ENCODE measurements at regions not wholly inside any gene's neighbourhood (a gene's known extent, or its start where the extent isn't known, plus 50 kb on each side); places are given as distances from the start of the nearest gene placed in this dataset.

DNA sequence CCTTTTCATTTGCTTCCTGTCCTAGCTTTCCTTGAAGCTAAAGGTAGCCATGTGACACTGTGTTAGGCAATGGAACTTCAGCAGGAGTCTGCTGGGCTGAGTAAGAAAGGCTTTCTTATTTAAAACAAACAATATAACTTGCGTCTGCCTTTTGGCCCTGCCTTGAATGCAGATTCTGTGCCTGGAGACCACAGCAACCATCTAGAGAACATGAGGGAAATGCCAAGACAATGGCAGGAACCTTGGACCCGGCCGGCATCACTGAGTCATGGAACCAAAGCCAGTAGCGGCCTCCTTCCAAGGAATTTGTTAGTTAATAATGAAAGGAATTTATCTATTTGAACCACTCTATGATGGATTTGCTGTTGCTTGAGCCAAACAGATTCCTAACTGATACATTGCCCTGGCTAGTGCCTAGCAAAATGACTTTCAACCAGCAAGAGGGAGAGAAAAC lies 207.5 kb upstream of the EPHA4 start:
- H3K4me1 ChIP-seq (replicated peaks), result no peaks in the 10 kb centered on the region
- H3K4me3 ChIP-seq, result no peak overlapping the region
- intact Hi-C loops (cut with DNase I), result no loop called here
- no peak overlapping the region for H3K27ac ChIP-seq
- H3K27me3 ChIP-seq (replicated peaks; ENCODE audit: insufficient read depth), result no peaks in the 10 kb centered on the region
- H3K9me3 ChIP-seq, result no peaks in the 10 kb centered on the region
- 83% methylated on average over 4 of the region's 4 CpGs for WGBS
- no peak for DNase-seq (ENCODE audit: low spot score)
- H3K36me3 ChIP-seq, result no peaks in the 10 kb centered on the region
- TF ChIP-seq POLR2A (IDR thresholded peaks at IDR 0.05), result no peak
- TF ChIP-seq, protein P1, sequence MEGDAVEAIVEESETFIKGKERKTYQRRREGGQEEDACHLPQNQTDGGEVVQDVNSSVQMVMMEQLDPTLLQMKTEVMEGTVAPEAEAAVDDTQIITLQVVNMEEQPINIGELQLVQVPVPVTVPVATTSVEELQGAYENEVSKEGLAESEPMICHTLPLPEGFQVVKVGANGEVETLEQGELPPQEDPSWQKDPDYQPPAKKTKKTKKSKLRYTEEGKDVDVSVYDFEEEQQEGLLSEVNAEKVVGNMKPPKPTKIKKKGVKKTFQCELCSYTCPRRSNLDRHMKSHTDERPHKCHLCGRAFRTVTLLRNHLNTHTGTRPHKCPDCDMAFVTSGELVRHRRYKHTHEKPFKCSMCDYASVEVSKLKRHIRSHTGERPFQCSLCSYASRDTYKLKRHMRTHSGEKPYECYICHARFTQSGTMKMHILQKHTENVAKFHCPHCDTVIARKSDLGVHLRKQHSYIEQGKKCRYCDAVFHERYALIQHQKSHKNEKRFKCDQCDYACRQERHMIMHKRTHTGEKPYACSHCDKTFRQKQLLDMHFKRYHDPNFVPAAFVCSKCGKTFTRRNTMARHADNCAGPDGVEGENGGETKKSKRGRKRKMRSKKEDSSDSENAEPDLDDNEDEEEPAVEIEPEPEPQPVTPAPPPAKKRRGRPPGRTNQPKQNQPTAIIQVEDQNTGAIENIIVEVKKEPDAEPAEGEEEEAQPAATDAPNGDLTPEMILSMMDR (IDR thresholded peaks at IDR 0.05), result no peak
- TF ChIP-seq POLR2AphosphoS5 (IDR thresholded peaks at IDR 0.05), result no peak

DNA sequence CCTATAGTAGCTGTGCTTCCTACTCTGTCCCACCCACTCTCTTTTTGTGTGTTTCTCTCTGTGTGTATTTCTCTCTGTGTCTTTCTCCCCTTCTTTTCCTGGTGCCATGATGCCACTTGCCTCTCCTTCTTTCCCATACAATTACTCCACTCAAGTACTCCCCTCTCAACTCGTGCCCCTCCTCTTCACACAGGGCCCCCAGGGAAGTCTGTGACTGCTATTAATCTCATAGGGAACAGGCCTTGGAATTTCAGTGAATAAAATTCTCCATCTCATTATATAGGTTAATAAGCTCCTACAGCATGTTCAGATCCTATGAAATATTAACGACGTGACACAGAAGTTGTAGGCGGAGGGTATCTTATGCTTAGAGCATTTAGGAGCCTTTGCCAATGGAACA lies 205.9 kb upstream of the EPHA4 start:
- Histone ChIP-seq H3K27me3 (replicated peaks; ENCODE audit: insufficient read depth) (no peaks in the 10 kb centered on the region), H3K36me3 (no peaks in the 10 kb centered on the region), H3K9me3 (no peaks in the 10 kb centered on the region), H3K27ac (no peak overlapping the region), H3K4me3 (no peak overlapping the region), H3K4me1 (replicated peaks) (no peaks in the 10 kb centered on the region)
- TF ChIP-seq POLR2A (IDR thresholded peaks at IDR 0.05) (no peak), POLR2AphosphoS5 (IDR thresholded peaks at IDR 0.05) (no peak)
- TF ChIP-seq, protein P1 (IDR thresholded peaks at IDR 0.05), result no peak
- whole genome bisulfite sequencing, result 76% methylated on average over 4 of the region's 4 CpGs
- DNase-seq (ENCODE audit: low spot score), result no peak
- intact Hi-C loops (cut with DNase I), result no loop called here

DNA sequence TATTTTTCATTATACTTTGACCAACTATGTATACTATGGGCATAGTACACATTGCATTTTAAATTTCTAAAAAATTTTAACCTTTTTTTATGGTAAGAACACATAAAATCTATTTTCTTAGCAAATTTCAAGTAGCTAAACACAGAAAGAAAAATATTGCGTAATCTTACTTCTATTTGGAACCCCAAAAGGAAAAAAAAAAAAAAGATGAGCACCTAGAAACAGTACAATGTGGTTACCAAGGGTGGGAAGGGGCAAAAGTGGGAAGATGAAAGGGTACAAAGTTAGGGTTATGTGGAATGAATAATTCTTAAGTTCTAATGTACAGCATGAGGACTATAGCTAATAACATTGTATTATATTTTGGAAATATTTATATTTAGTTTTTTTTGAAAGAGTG lies 205.0 kb upstream of the EPHA4 start:
- WGBS, result 98% methylated on average over 1 of the region's 1 CpG
- intact Hi-C loops (cut with DNase I), result no loop called here

DNA sequence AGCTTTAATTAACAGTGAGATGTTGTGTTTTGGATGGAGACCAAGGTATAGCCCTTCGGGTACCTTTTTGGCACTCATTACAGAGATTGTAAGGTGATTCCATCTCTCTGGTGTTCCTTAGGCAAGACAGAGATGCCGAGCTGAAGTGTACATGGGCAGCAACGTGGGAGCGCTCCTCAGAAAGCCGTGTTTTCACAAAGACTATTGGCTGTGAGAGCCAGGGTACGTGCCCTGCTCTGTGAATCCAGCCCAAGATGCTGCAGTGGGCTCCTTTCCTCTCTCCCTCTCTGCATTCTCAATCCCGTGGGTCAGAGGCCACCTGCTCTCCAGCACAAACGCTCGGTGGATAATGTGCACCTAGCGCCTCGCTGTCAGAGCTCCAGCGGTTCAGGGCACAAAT lies 203.0 kb upstream of the EPHA4 start:
- intact Hi-C loops (cut with DNase I), result no loop called here
- Histone ChIP-seq H3K36me3 (no peaks in the 10 kb centered on the region), H3K4me3 (no peak overlapping the region), H3K27ac (no peak overlapping the region), H3K4me1 (replicated peaks) (no peaks in the 10 kb centered on the region), H3K27me3 (replicated peaks; ENCODE audit: insufficient read depth) (no peaks in the 10 kb centered on the region), H3K9me3 (no peaks in the 10 kb centered on the region)
- TF ChIP-seq POLR2AphosphoS5 (IDR thresholded peaks at IDR 0.05) (no peak), POLR2A (IDR thresholded peaks at IDR 0.05) (no peak)
- TF ChIP-seq, protein P1 (IDR thresholded peaks at IDR 0.05), result no peak
- 75% methylated on average over 12 of the region's 12 CpGs for WGBS
- DNase-seq (ENCODE audit: low spot score), result no peak

More for the DNA sequence above, 205.0 kb upstream of the EPHA4 start:
- H3K4me3 ChIP-seq, result no peak overlapping the region
- no peak for TF ChIP-seq POLR2A (IDR thresholded peaks at IDR 0.05)
- TF ChIP-seq POLR2AphosphoS5 (IDR thresholded peaks at IDR 0.05), result no peak
- TF ChIP-seq, protein P1 (IDR thresholded peaks at IDR 0.05), result no peak
- no peaks in the 10 kb centered on the region for H3K27me3 ChIP-seq (replicated peaks; ENCODE audit: insufficient read depth)
- H3K4me1 ChIP-seq (replicated peaks), result no peaks in the 10 kb centered on the region
- no peaks in the 10 kb centered on the region for H3K36me3 ChIP-seq
- no peak for DNase-seq (ENCODE audit: low spot score)
- no peak overlapping the region for H3K27ac ChIP-seq
- H3K9me3 ChIP-seq, result no peaks in the 10 kb centered on the region

DNA sequence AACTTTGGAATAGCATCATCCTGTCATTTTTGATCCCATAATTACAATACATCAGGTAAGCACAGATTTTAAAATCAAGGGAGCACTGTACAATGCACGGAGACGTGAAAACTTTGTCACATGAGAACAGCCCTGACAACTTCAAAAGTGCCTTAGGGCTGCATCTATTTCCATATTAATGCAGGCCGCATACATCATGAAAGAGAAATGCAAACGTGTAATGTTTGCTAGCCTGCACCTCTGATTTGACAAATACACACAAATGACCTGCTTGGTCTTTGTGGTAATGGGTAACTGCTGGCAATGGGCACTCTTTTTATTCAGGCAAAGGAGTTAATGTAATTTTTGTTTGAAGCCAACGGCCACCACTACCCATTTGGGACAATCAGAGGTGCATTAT lies 202.0 kb upstream of the EPHA4 start:
- no peaks in the 10 kb centered on the region for H3K9me3 ChIP-seq
- H3K4me1 ChIP-seq (replicated peaks), result no peaks in the 10 kb centered on the region
- no peaks in the 10 kb centered on the region for H3K27me3 ChIP-seq (replicated peaks; ENCODE audit: insufficient read depth)
- no peak overlapping the region for H3K27ac ChIP-seq
- H3K36me3 ChIP-seq, result no peaks in the 10 kb centered on the region
- no peak for DNase-seq (ENCODE audit: low spot score)
- H3K4me3 ChIP-seq, result no peak overlapping the region
- intact Hi-C loops (cut with DNase I), result no loop called here
- TF ChIP-seq, protein P1 (IDR thresholded peaks at IDR 0.05), result no peak
- TF ChIP-seq POLR2AphosphoS5 (IDR thresholded peaks at IDR 0.05) (no peak), POLR2A (IDR thresholded peaks at IDR 0.05) (no peak)
- WGBS, result 74% methylated on average over 5 of the region's 5 CpGs
